Astrocyte (in vitro differentiated cells and primary cell): ENCODE measurements at regions not wholly inside any gene's neighbourhood (a gene's known extent, or its start where the extent isn't known, plus 50 kb on each side); places are given as distances from the start of the nearest gene placed in this dataset.

ENCODE experiments used
- DNase-seq: peaks from one replicate; pipeline ENCODE4 v3.0.0-alpha.2; 2010; ENCODE audit warnings: low read depth
- FAIRE-seq: peaks from 2 replicates; lab custom pipeline; 2011; peaks lifted over from hg19 to GRCh38; lab: Jason Lieb, UNC
- H2AFZ ChIP-seq: 2 replicates; pipeline ENCODE4 v1.6.0; 2012; ENCODE audit warnings: low read depth, low read length, inconsistent platforms
- H3K27ac ChIP-seq: 2 replicates; pipeline ENCODE4 v1.5.1; 2011; ENCODE audit warnings: low read depth, low read length, inconsistent platforms
- H3K27me3 ChIP-seq: 2 replicates; pipeline ENCODE4 v1.6.0; 2011; ENCODE audit warnings: low read length, inconsistent platforms; ENCODE audit not compliant: insufficient read depth
- H3K36me3 ChIP-seq: 2 replicates; pipeline ENCODE4 v1.5.1; 2011; ENCODE audit warnings: low read length, inconsistent platforms; ENCODE audit not compliant: insufficient read depth
- H3K4me1 ChIP-seq: 2 replicates; pipeline ENCODE4 v1.5.1; 2011; ENCODE audit warnings: low read length, inconsistent platforms; ENCODE audit not compliant: insufficient read depth
- H3K4me2 ChIP-seq: 2 replicates; pipeline ENCODE4 v1.6.0; 2012; ENCODE audit warnings: low read length, inconsistent platforms
- H3K4me3 ChIP-seq: 2 replicates; pipeline ENCODE4 v1.5.1; 2011; ENCODE audit warnings: low read depth, mild to moderate bottlenecking, low read length, inconsistent platforms; ENCODE audit not compliant: insufficient read depth
- H3K79me2 ChIP-seq: 2 replicates; pipeline ENCODE4 v1.6.0; 2012; ENCODE audit warnings: mild to moderate bottlenecking, low read length, inconsistent platforms; ENCODE audit not compliant: insufficient read depth
- H3K9ac ChIP-seq: 2 replicates; pipeline ENCODE4 v1.6.0; 2012; ENCODE audit warnings: mild to moderate bottlenecking, low read length, inconsistent platforms
- H3K9me3 ChIP-seq: 2 replicates; pipeline ENCODE4 v1.5.1; 2012; ENCODE audit warnings: low read depth, mild to moderate bottlenecking, low read length, inconsistent platforms; ENCODE audit not compliant: insufficient read depth
- H4K20me1 ChIP-seq: 2 replicates; pipeline ENCODE4 v1.6.0; 2012; ENCODE audit warnings: low read length, inconsistent platforms; ENCODE audit not compliant: insufficient read depth
- H3K27ac Mint-ChIP-seq: one replicate; pipeline ENCODE4 v1.8.0; 2021; ENCODE audit warnings: mild to moderate bottlenecking, mixed read lengths; ENCODE audit not compliant: unreplicated experiment
- H3K27me3 Mint-ChIP-seq: one replicate; pipeline ENCODE4 v1.8.0; 2021; ENCODE audit warnings: low read depth, mixed read lengths; ENCODE audit not compliant: unreplicated experiment
- H3K36me3 Mint-ChIP-seq: one replicate; pipeline ENCODE4 v1.8.0; 2021; ENCODE audit warnings: low read depth, mixed read lengths; ENCODE audit not compliant: unreplicated experiment
- H3K4me1 Mint-ChIP-seq: one replicate; pipeline ENCODE4 v1.8.0; 2021; ENCODE audit warnings: low read depth, mixed read lengths; ENCODE audit not compliant: unreplicated experiment
- H3K4me3 Mint-ChIP-seq: one replicate; pipeline ENCODE4 v1.8.0; 2021; ENCODE audit warnings: mild to moderate bottlenecking, moderate library complexity, mixed read lengths; ENCODE audit not compliant: unreplicated experiment
- H3K9me3 Mint-ChIP-seq: one replicate; pipeline ENCODE4 v1.8.0; 2021; ENCODE audit warnings: mild to moderate bottlenecking, mixed read lengths; ENCODE audit not compliant: unreplicated experiment
- CTCF ChIP-seq: IDR thresholded peaks from 2 replicates; pipeline ENCODE4 v1.5.1; 2011; ENCODE audit warnings: low read depth, mild to moderate bottlenecking, inconsistent platforms, low read length, moderate library complexity; ENCODE audit not compliant: insufficient read depth
- EZH2 ChIP-seq: IDR thresholded peaks from 2 replicates; pipeline ENCODE4 v1.6.1; 2012; ENCODE audit warnings: mild to moderate bottlenecking, low read length, inconsistent platforms; ENCODE audit not compliant: insufficient read depth

DNA sequence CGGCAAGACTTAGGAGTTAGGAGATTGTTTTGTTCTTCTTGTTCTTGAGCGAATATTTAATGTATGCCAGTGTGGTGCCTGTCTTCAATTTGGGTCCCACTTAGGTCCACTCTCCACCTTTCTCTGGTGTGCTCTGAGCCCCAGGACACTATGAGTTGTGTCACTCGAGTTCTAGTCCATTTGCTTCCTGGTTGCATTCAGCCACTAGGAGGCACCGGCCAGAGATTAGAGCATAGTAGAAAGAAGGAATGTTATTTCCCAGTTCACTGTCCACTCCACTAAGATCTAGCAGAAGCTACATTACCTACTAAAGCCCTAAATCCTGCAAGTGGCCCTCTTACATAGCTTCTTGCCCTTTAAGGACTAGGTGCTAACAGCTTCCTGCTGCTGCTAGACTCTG is 326.9 kb downstream of the NAF1 start:
- no peaks in the 10 kb centered on the region for H3K79me2 ChIP-seq
- no peak overlapping the region for H3K4me3 ChIP-seq
- no peak overlapping the region for H3K27ac ChIP-seq
- peaks cover 2% of the 10 kb centered on the region for H3K36me3 Mint-ChIP-seq
- no peaks in the 10 kb centered on the region for H3K36me3 ChIP-seq
- no peak overlapping the region for H3K27ac Mint-ChIP-seq
- no peaks in the 10 kb centered on the region for H4K20me1 ChIP-seq
- TF ChIP-seq CTCF (no peak), EZH2 (no peak)
- H3K9me3 ChIP-seq, result no peaks in the 10 kb centered on the region
- DNase-seq (no peak), FAIRE-seq (no peak)
- H3K4me1 ChIP-seq, result no peaks in the 10 kb centered on the region
- no peaks in the 10 kb centered on the region for H3K27me3 ChIP-seq
- peaks cover 5% of the 10 kb centered on the region for H3K9me3 Mint-ChIP-seq
- H2AFZ ChIP-seq, result no peak overlapping the region
- peaks cover 10% of the 10 kb centered on the region for H3K4me1 Mint-ChIP-seq
- no peaks in the 10 kb centered on the region for H3K27me3 Mint-ChIP-seq
- no peak overlapping the region for H3K4me3 Mint-ChIP-seq
- no peak overlapping the region for H3K4me2 ChIP-seq
- no peak overlapping the region for H3K9ac ChIP-seq

DNA sequence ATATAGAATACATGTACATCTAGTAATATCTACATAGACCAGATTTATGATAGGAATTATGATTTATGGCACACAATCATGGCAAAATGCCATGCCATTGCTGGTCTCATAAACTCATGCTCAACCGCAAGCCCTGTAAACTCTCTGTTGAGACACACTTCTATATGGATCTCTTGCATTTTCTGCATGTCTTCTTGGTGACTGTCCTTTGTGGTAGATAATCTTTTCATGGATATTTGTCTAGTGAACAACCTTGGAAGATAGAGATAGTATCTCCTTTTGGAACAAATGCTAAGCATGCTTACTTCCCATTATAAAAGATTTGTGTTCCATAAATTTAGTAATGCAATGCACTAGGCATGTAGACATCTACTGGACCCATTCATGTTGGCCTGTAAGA is 328.0 kb downstream of the NAF1 start:
- Histone ChIP-seq H3K9me3 (no peaks in the 10 kb centered on the region), H3K27me3 (no peaks in the 10 kb centered on the region), H3K79me2 (no peaks in the 10 kb centered on the region), H3K9ac (no peak overlapping the region), H3K27ac (no peak overlapping the region), H3K4me3 (no peak overlapping the region), H3K4me2 (no peak overlapping the region), H3K4me1 (no peaks in the 10 kb centered on the region), H3K36me3 (no peaks in the 10 kb centered on the region), H4K20me1 (no peaks in the 10 kb centered on the region), H2AFZ (no peak overlapping the region)
- DNase-seq (no peak), FAIRE-seq (no peak)
- Mint-ChIP-seq H3K4me3 (no peak overlapping the region), H3K9me3 (peaks cover 5% of the 10 kb centered on the region), H3K27ac (no peak overlapping the region), H3K27me3 (no peaks in the 10 kb centered on the region), H3K36me3 (peaks cover 2% of the 10 kb centered on the region), H3K4me1 (peaks cover 10% of the 10 kb centered on the region)
- TF ChIP-seq CTCF (no peak), EZH2 (no peak)

GRCh38 chr4:162837679-162838078 is 329.0 kb downstream of the NAF1 start:
- Histone ChIP-seq H3K27ac (no peak overlapping the region), H3K79me2 (no peaks in the 10 kb centered on the region), H3K4me1 (no peaks in the 10 kb centered on the region), H3K4me3 (no peak overlapping the region), H3K27me3 (no peaks in the 10 kb centered on the region), H2AFZ (no peak overlapping the region), H3K9me3 (no peaks in the 10 kb centered on the region), H4K20me1 (no peaks in the 10 kb centered on the region), H3K36me3 (no peaks in the 10 kb centered on the region), H3K4me2 (no peak overlapping the region), H3K9ac (no peak overlapping the region)
- Mint-ChIP-seq H3K4me3 (no peak overlapping the region), H3K36me3 (peaks cover 2% of the 10 kb centered on the region), H3K4me1 (peaks cover 10% of the 10 kb centered on the region), H3K27ac (no peak overlapping the region), H3K9me3 (peaks cover 5% of the 10 kb centered on the region), H3K27me3 (no peaks in the 10 kb centered on the region)
- DNase-seq (no peak), FAIRE-seq (no peak)
- TF ChIP-seq CTCF (no peak), EZH2 (no peak)
